Fibroblast of skin of right biceps (primary cell): ENCODE measurements at regions not wholly inside any gene's neighbourhood (a gene's known extent, or its start where the extent isn't known, plus 50 kb on each side); places are given as distances from the start of the nearest gene placed in this dataset.

Experiments
- DNase-seq: peaks from one replicate; pipeline ENCODE4 v3.0.0-alpha.2; 2013

DNA sequence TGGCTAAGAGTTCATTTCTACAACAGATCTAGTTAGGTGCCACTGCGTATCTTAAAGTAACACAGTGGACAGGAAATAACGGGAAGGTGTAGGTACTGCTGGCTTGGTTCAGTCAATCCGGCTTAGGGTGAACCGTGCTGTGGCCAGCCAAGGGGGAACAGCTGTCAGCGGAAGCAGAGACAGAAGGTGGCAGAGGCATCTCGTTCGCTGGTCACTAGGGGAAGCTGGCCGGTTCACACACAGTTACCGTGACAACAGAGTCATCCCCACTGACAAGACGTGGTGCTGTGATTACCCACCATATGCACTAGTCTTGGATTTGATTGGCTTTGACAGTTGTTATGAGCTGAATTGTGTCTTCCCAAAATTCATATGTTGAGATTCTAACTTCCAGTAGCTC lies 58.8 kb upstream of the HDAC4 start:
- DNase-seq, result no peak

DNA sequence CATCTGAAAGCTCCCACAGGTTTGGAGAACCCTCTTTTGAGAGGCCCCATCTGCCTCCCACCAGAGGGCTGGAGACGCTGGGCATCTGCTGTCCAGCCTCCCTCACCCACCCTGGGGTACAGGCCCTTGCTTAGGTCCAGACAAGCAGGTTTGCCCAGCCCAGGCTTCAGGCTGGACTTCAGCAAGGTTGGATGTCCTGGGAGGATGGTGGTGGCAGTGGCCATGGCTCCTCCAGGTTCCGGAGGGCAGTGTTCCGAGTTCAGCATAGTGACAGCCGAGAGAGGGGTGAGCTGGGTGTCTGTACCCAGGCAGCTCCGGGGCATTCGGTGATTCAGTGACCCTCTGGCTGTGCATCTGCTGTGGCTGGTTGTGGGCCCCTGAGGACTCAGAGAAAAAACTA lies 58.2 kb upstream of the HDAC4 start:
- no peak for DNase-seq

DNA sequence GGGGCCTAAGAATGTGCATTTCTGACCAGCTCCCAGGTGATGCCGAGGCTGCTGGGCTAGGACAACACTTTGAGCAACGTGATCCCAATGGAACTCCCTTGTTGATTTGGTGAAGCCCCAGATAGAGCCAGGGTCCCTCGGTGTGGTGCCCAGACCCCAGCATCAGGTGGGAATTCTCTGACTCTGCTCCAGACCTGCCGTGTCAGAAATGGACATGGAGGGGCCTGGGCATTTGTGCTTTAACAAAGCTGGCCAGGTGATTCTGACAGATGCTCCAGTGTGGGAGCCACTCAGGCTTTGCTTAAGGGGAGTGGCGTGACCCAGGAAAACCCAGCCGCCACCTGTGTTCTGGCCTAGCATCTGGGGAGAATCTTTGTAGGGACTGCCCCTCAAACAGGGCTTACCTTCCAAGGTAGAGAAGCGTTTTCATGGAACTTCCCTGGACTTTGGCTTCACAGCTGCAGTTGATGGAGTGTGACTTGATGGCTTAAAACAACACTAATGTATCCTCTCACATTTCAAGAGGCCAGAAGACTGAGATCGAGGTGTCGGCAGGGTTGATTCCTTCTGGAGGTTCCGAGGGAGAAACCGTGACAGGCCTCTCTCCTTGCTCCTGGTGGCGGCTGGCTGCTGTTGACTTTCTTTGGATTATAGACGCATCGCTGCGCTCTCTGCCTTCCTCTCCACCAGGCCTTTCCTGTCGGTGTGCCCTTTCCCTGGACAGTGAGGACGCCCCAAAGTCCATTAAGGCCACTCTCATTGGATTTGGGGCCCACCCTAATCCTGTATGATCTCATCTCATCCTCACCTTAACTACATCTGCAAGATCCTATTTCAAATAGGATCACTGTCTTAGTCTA lies 57.0 kb upstream of the HDAC4 start:
- no peak for DNase-seq

DNA sequence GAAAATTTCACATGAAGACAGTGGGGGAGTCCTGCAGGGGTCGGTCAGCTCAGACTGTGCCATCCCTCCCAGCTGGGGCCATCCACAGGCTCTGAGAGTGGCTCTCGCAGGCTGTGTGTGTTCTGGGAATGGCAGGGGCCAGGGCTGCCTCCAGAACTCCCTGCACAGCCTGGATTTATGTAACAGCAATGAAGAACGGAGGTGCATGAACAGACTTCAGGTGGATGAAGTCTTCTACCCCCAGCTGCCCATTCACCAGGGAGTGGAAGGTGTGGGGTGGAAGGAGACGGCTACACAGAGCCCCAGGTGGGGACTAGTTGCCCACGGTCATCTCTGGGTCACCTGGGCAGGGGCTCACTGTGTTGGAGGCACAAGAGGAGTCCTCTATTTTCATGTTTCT lies 56.1 kb upstream of the HDAC4 start:
- DNase-seq, result no peak

DNA sequence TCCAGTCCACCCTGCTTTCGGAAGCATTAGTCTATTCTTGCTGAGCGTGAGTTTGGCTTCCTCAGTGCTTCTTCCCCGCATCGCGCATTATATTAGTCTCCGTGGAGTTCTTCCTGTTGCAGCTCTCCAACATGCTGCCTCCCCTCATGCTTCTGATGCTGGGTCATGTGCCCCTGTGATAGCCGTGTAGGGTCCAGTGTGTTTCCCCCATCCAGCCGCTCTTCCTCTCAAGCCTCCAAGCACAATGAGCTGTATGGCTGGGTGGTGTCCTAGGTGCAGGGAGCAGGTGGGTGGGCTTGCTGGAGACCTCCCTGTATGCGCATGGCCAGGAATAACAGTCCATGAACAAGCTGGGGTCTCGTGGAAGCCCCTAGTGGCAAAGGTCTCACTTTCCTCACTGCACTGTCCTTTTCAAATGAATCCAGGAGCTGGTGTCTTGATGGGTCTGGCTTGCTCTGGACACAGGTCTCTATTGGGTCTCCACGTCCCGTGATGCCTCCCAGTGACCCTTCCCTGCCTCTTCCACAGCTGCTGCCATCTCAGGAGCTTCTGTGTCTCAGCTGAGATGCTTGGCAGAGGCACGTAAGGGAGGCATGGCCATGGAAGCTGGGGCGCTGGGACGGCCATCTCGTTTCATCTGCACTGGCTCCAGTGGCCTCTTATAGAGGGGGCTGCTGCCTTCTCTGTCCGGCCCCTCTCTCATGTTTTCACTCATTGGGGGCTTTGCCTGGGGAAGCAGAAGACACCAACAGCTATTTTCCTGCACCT lies 54.8 kb upstream of the HDAC4 start:
- DNase-seq, result no peak

DNA sequence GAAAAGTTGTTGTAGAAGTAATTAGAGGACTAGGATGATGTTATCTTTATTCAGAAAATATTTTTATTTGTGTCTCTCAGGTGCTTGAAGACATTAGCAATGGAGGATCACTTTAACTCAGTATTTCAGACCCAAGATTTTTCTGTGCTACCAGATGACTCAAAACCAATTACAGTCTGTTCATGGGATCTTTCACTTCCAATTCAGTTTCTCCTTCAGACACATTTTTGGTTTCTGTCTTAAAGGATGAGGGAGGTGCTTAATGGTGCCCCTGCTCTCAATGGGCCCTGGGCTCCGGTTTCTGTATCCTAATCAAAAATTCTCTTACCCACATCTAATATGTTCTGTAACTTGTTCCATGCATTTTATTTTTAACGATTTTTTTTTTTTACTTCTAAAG lies 53.7 kb upstream of the HDAC4 start:
- DNase-seq, result no peak
